Tibial nerve (tissue), 4 donors: ENCODE measurements at regions not wholly inside any gene's neighbourhood (a gene's known extent, or its start where the extent isn't known, plus 50 kb on each side); places are given as distances from the start of the nearest gene placed in this dataset.

ENCODE experiments used
- EP300 ChIP-seq, 2 donors: sonication (generic); formaldehyde crosslinking; IDR thresholded peaks; one replicate each; pipeline ENCODE4 v1.6.1; 2017; ENCODE audit warnings: antibody characterized with exemption in 2 of 2, mild to moderate bottlenecking in 1 of 2
- POLR2A ChIP-seq, 2 donors: fragments of 450-650 bp; IDR thresholded peaks; one replicate each; pipeline ENCODE4 v1.6.1; 2017; ENCODE audit warnings: antibody characterized with exemption in 2 of 2, mild to moderate bottlenecking in 2 of 2, moderate library complexity in 2 of 2
- TF ChIP-seq, protein P1 (sequence below), 5 experiments: fragments of 200-600 bp in 3 of 5; fragments of 450-650 bp in 2 of 5; sonication (generic) in 3 of 5; IDR thresholded peaks; one replicate each; pipeline ENCODE4 v1.5.1; 2016 to 2019; ENCODE audit warnings: antibody characterized with exemption in 5 of 5, mild to moderate bottlenecking in 3 of 5, moderate library complexity in 2 of 5

- TF ChIP-seq, protein P1, sequence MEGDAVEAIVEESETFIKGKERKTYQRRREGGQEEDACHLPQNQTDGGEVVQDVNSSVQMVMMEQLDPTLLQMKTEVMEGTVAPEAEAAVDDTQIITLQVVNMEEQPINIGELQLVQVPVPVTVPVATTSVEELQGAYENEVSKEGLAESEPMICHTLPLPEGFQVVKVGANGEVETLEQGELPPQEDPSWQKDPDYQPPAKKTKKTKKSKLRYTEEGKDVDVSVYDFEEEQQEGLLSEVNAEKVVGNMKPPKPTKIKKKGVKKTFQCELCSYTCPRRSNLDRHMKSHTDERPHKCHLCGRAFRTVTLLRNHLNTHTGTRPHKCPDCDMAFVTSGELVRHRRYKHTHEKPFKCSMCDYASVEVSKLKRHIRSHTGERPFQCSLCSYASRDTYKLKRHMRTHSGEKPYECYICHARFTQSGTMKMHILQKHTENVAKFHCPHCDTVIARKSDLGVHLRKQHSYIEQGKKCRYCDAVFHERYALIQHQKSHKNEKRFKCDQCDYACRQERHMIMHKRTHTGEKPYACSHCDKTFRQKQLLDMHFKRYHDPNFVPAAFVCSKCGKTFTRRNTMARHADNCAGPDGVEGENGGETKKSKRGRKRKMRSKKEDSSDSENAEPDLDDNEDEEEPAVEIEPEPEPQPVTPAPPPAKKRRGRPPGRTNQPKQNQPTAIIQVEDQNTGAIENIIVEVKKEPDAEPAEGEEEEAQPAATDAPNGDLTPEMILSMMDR (IDR thresholded peaks at IDR 0.05): no peak
- TF ChIP-seq EP300 (IDR thresholded peaks at IDR 0.05) (no peak), POLR2A (IDR thresholded peaks at IDR 0.05) (no peak)
Measured at GRCh38 chr6:67881706-67882065, 753.4 kb upstream of the ADGRB3 start.
